Stimulated activated CD4-positive, alpha-beta T cell treated with anti-CD3 and anti-CD28 coated beads, Interleukin-4, amount 100 ng/mL, for 24 hours (primary cell): ENCODE measurements at regions not wholly inside any gene's neighbourhood (a gene's known extent, or its start where the extent isn't known, plus 50 kb on each side); places are given as distances from the start of the nearest gene placed in this dataset.

ENCODE experiments used
- DNase-seq: peaks from one replicate; pipeline ENCODE4 v3.0.0-alpha.2; 2020

- peak; percentile 53 for DNase-seq
Observed at GRCh38 chr11:35077709-35078469, 61.1 kb upstream of the CD44 start.

GRCh38 chr11:35078470-35078735 is 60.6 kb upstream of the CD44 start:
- DNase-seq = no peak

- no peak for DNase-seq
Observed at GRCh38 chr11:35079611-35080010, 59.4 kb upstream of the CD44 start.

- DNase-seq = peak; percentile 81
Observed at GRCh38 chr11:35082321-35083180, 56.4 kb upstream of the CD44 start.

- DNase-seq = no peak
Observed at GRCh38 chr11:35083181-35083430, 55.9 kb upstream of the CD44 start.

GRCh38 chr11:35083431-35084238 is 55.3 kb upstream of the CD44 start:
- DNase-seq = peak; percentile 72

GRCh38 chr11:35084817-35085440 is 54.0 kb upstream of the CD44 start:
- DNase-seq = no peak

- no peak for DNase-seq
Observed at GRCh38 chr11:35085531-35086165, 53.3 kb upstream of the CD44 start.

- peak; percentile 25 for DNase-seq
Observed at GRCh38 chr11:35087648-35088047, 51.3 kb upstream of the CD44 start.

- no peak for DNase-seq
Observed at GRCh38 chr11:35088226-35088625, 50.7 kb upstream of the CD44 start.

GRCh38 chr11:35088676-35089075 is 50.3 kb upstream of the CD44 start:
- DNase-seq = no peak
